Progenitor cell of endocrine pancreas (in vitro differentiated cells): ENCODE measurements at regions not wholly inside any gene's neighbourhood (a gene's known extent, or its start where the extent isn't known, plus 50 kb on each side); places are given as distances from the start of the nearest gene placed in this dataset.

Experiments used
- DNase-seq: peaks from one replicate; pipeline ENCODE4 v3.0.0; 2021; ENCODE audit warnings: low spot score; ENCODE audit not compliant: unreplicated experiment
- H3K27ac Mint-ChIP-seq: 2 replicates; pipeline ENCODE4 v1.8.0; 2021; ENCODE audit warnings: mild to moderate bottlenecking, moderate library complexity, mixed read lengths
- H3K27me3 Mint-ChIP-seq: 2 replicates; pipeline ENCODE4 v1.8.0; 2021; ENCODE audit warnings: mixed read lengths
- H3K36me3 Mint-ChIP-seq: 2 replicates; pipeline ENCODE4 v1.8.0; 2022; ENCODE audit warnings: mixed read lengths; ENCODE audit not compliant: insufficient read depth
- H3K4me1 Mint-ChIP-seq: 2 replicates; pipeline ENCODE4 v1.8.0; 2021; ENCODE audit warnings: low read depth, mixed read lengths
- H3K4me3 Mint-ChIP-seq: 2 replicates; pipeline ENCODE4 v1.8.0; 2021; ENCODE audit warnings: low read depth, mild to moderate bottlenecking, moderate library complexity, mixed read lengths
- H3K9me3 Mint-ChIP-seq: 2 replicates; pipeline ENCODE4 v1.8.0; 2021; ENCODE audit warnings: low read depth, mixed read lengths
- TF ChIP-seq, protein P1 (sequence below): fragments of 200-600 bp; sonication (generic); IDR thresholded peaks from one replicate; pipeline ENCODE4 v1.5.0; 2021; ENCODE audit warnings: antibody characterized with exemption, mild to moderate bottlenecking; ENCODE audit not compliant: unreplicated experiment

DNA sequence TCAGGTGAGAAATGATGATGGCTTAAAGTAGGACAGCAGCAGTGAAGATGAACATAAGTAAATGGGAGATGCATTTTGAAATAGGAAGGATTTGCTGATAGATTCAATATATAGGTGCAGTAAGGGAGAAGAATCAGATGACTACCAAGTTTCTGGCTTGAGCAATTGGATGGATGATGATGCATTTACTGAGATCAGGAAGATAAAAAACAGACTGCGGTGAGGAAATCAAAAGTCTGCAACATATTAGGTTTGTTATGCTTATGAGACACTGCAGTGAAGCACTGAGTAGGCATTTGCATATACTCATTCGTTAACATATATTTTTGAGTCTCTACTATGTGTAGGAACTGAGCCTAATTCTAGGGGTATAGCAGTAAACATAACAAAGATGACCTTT is 184.2 kb downstream of the LACC1 start:
- H3K9me3 Mint-ChIP-seq = no peaks in the 10 kb centered on the region
- no peak for DNase-seq
- H3K4me1 Mint-ChIP-seq = peaks cover 9% of the 10 kb centered on the region
- no peak overlapping the region for H3K27ac Mint-ChIP-seq
- H3K4me3 Mint-ChIP-seq = no peak overlapping the region
- H3K36me3 Mint-ChIP-seq = no peaks in the 10 kb centered on the region
- TF ChIP-seq, protein P1, sequence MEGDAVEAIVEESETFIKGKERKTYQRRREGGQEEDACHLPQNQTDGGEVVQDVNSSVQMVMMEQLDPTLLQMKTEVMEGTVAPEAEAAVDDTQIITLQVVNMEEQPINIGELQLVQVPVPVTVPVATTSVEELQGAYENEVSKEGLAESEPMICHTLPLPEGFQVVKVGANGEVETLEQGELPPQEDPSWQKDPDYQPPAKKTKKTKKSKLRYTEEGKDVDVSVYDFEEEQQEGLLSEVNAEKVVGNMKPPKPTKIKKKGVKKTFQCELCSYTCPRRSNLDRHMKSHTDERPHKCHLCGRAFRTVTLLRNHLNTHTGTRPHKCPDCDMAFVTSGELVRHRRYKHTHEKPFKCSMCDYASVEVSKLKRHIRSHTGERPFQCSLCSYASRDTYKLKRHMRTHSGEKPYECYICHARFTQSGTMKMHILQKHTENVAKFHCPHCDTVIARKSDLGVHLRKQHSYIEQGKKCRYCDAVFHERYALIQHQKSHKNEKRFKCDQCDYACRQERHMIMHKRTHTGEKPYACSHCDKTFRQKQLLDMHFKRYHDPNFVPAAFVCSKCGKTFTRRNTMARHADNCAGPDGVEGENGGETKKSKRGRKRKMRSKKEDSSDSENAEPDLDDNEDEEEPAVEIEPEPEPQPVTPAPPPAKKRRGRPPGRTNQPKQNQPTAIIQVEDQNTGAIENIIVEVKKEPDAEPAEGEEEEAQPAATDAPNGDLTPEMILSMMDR = no peak
- H3K27me3 Mint-ChIP-seq = peaks cover 3% of the 10 kb centered on the region

DNA sequence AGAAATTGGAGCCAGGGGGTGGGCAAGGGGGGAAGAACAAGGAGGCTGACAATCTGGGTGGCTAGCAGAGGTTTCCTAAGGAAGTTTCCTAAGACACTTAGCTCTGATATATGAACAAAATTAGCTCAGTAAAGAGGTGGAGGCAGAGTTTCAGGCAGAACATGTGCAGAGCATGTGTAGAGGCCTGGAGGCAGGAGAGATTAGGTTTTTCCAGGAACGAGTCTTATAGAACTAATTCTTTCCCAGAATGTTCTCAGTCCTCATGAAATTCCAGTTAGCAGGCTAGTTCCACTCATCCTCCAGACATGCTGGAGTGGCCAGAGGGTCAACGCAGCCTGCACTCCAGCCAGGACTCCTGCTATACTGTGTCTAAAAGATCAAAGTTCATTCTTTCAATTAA is 184.7 kb downstream of the LACC1 start:
- TF ChIP-seq, protein P1 = no peak
- Mint-ChIP-seq H3K4me3 (no peak overlapping the region), H3K27me3 (peaks cover 2% of the 10 kb centered on the region), H3K4me1 (peaks cover 9% of the 10 kb centered on the region), H3K9me3 (no peaks in the 10 kb centered on the region), H3K36me3 (no peaks in the 10 kb centered on the region), H3K27ac (no peak overlapping the region)
- no peak for DNase-seq

DNA sequence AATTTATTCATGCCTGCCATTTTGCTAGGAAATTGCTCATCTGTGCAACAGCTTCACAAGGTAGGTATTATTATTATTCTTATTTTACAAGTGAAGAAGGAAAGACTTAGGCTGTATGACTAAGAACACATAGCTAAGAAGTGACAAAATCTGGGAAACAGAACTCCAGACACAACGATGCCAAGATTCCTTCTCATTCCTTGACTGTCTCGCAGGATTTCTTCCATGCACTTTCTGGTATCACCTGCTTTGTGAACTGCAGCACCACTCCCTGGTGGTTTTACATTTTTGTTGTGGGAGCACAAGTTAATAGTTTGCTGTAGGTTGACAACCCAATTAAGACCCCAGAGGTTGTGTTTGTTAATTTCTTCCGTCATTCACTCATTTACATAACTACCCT is 188.5 kb downstream of the LACC1 start:
- TF ChIP-seq, protein P1 = no peak
- Mint-ChIP-seq H3K9me3 (peaks cover 8% of the 10 kb centered on the region), H3K27ac (no peak overlapping the region), H3K4me1 (peaks cover 9% of the 10 kb centered on the region), H3K36me3 (no peaks in the 10 kb centered on the region), H3K27me3 (no peaks in the 10 kb centered on the region), H3K4me3 (no peak overlapping the region)
- DNase-seq = no peak

DNA sequence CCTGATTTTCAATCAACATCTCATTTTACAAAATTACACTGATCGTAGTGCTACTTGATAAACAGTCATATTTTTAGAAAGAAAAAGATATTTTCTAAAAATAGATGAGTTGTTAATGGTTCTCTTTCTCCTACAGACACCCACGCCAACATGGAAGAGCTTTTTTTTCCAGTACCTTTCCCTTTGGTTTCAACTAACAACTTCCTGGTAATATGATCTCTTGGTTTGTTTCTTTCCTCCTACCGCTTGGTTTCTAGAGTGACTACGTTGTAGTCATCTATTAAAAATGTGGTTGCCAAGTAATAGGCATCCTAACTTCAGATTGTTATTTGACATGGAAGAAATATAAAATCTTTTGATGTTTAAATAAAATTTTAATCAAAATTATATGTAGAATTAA is 189.0 kb downstream of the LACC1 start:
- Mint-ChIP-seq H3K27me3 (no peaks in the 10 kb centered on the region), H3K9me3 (peaks cover 11% of the 10 kb centered on the region), H3K4me1 (peaks cover 7% of the 10 kb centered on the region), H3K4me3 (no peak overlapping the region), H3K27ac (no peak overlapping the region), H3K36me3 (no peaks in the 10 kb centered on the region)
- TF ChIP-seq, protein P1 = no peak
- DNase-seq = no peak

DNA sequence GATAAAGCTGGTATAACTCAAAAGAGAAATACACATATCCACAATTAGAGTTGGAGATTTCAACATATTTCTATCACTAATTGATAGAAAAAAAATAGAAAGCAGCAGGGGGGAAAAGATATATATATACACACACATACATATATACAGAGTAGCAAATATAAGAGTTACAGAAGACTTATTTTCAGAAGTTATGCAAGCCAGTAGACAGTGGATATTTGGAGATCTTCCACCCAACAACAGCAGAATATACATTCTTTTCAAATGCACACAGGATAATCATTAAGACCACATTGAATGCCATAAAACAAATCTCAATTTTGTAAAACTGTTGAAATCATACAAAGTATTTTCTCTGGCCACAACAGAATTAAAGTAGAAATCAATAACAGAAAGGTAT is 192.8 kb downstream of the LACC1 start:
- Mint-ChIP-seq H3K27me3 (no peaks in the 10 kb centered on the region), H3K4me3 (no peak overlapping the region), H3K36me3 (no peaks in the 10 kb centered on the region), H3K27ac (no peak overlapping the region), H3K9me3 (peaks cover 11% of the 10 kb centered on the region), H3K4me1 (peaks cover 6% of the 10 kb centered on the region)
- TF ChIP-seq, protein P1 = no peak
- DNase-seq = no peak
